ENCODE measurements at regions not wholly inside any gene's neighbourhood (a gene's known extent, or its start where the extent isn't known, plus 50 kb on each side); places are given as distances from the start of the nearest gene placed in this dataset.

- POLR2A ChIA-PET: no interaction called here
- DNase-seq (ENCODE audit: low spot score) (no peak), ATAC-seq (no peak), FAIRE-seq (no peak)
- Histone ChIP-seq H3K9me3 (ENCODE audit: low read length) (no peaks in the 10 kb centered on the region), H3K36me3 (replicated peaks in 1 of 2; ENCODE audit: control insufficient read depth in 1 of 2, insufficient read depth in 2 of 2, low read length in 2 of 2) (no peaks in the 10 kb centered on the region), H3K4me1 (ENCODE audit: insufficient read depth, low read length) (no peaks in the 10 kb centered on the region), H4K20me1 (ENCODE audit: insufficient read depth, low read length) (no peaks in the 10 kb centered on the region), H3K79me2 (ENCODE audit: insufficient read depth, low read length) (no peaks in the 10 kb centered on the region), H2AFZ (ENCODE audit: low read length) (no peak overlapping the region), H3K4me2 (ENCODE audit: low read depth, low read length) (no peak overlapping the region), H3K27me3 (ENCODE audit: control insufficient read depth in 1 of 2, insufficient read depth in 2 of 2, low read length in 2 of 2) (no peaks in the 10 kb centered on the region; a peak in 1 of 5 replicates), H3K4me3 (replicated peaks in 1 of 3; ENCODE audit: insufficient read depth in 1 of 3, low read depth in 2 of 3, low read length in 3 of 3) (no peak overlapping the region), H3K9ac (ENCODE audit: insufficient read depth, low read depth, low read length) (no peak overlapping the region), H3K27ac (ENCODE audit: extremely low read length, insufficient read depth, low read length) (no peak overlapping the region)
- in situ Hi-C loops (cut with HindIII; ENCODE audit: extremely low pct_ligation_motif_present, low pct_unique_long_range_greater_than_20kb) (no loop called here), intact Hi-C loops (cut with micrococcal nuclease; ENCODE audit: unreplicated experiment) (no loop called here)
- 100% methylated on average over 1 of the region's 1 CpG for WGBS (ENCODE audit: low lambda C conversion rate)
- CTCF ChIA-PET (ENCODE audit: low intra/inter-chr PET ratio, low total read pairs): no interaction called here
- BruUV-seq (replicated peaks): no TSS peak
- TF ChIP-seq PRDM4 (CRISPR knock-in tag; IDR thresholded peaks at IDR 0.05; ENCODE audit: borderline replicate concordance) (no peak), GMEB2 (CRISPR knock-in tag; IDR thresholded peaks at IDR 0.05; ENCODE audit: low read depth) (no peak), ZNF124 (CRISPR knock-in tag; IDR thresholded peaks at IDR 0.05) (no peak), PRPF4 (IDR thresholded peaks at IDR 0.05; ENCODE audit: low read depth, low read length, poor library complexity, severe bottlenecking) (no peak), ZIK1 (CRISPR knock-in tag; IDR thresholded peaks at IDR 0.05; ENCODE audit: borderline replicate concordance, low read depth) (no peak), SIN3A (IDR thresholded peaks at IDR 0.05; ENCODE audit: borderline replicate concordance, low read depth, low read length) (no peak), TEAD3 (CRISPR knock-in tag; optimal IDR thresholded peaks at IDR 0.05; ENCODE audit: borderline replicate concordance) (no peak), GPN1 (CRISPR knock-in tag; IDR thresholded peaks at IDR 0.05; ENCODE audit: borderline replicate concordance) (no peak), SAFB2 (CRISPR knock-in tag; IDR thresholded peaks at IDR 0.05; ENCODE audit: borderline replicate concordance, low read depth) (no peak), KDM5B (CRISPR knock-in tag; IDR thresholded peaks at IDR 0.05; ENCODE audit: borderline replicate concordance) (no peak), TFE3 (CRISPR knock-in tag; IDR thresholded peaks at IDR 0.05) (no peak), SMARCE1 (IDR thresholded peaks at IDR 0.05; ENCODE audit: borderline replicate concordance) (no peak), EED (CRISPR knock-in tag; IDR thresholded peaks at IDR 0.05) (no peak), MTERF4 (CRISPR knock-in tag; IDR thresholded peaks at IDR 0.05) (no peak), ZHX1 (CRISPR knock-in tag; IDR thresholded peaks at IDR 0.05; ENCODE audit: low read depth) (no peak), ZNF256 (CRISPR knock-in tag; conservative IDR thresholded peaks at IDR 0.05) (no peak), KLF11 (CRISPR knock-in tag; IDR thresholded peaks at IDR 0.05) (no peak)
Observed at GRCh38 chr12:16421806-16422205, 74.4 kb downstream of the MGST1 start.

All from HepG2 (cell line).